ENCODE measurements at regions not wholly inside any gene's neighbourhood (a gene's known extent, or its start where the extent isn't known, plus 50 kb on each side); places are given as distances from the start of the nearest gene placed in this dataset.
"Not testable (repeated sequence)": the region's sequence is repeated elsewhere in the genome, so short reads cannot be mapped to it uniquely, and the experiment has no call there.

DNA sequence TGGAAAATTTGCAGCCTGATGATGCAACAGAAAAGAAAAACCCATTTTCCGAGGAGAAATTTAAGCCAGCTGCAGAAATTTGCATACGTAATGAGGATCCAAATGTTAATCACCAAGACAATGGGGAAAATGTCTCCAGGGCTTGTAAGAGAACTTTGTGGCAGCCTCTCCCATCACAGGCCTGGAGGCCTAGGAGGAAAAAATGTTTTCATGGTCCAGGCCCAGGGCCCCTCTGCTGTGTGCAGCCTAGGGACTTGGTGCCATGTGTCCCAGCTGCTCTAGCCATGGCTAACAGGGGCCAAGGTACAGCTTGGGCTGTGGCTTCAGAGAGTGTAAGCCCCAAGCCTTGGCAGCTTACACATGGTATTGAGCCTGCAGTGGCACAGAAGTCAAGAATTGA is 50.3 kb upstream of the PTH start:
- FAIRE-seq; DNase-seq; H3K27ac ChIP-seq (ENCODE audit: low read depth in 1 of 3, low read length in 2 of 3); H3K27me3 ChIP-seq (ENCODE audit: control insufficient read depth in 3 of 3, insufficient read depth in 3 of 3, low read length in 3 of 3); H3K4me3 ChIP-seq (ENCODE audit: low read depth in 1 of 3, low read length in 3 of 3); H3K9me3 ChIP-seq (ENCODE audit: control insufficient read depth in 2 of 2, insufficient read depth in 1 of 2, low read depth in 1 of 2, low read length in 1 of 2); H3K4me1 ChIP-seq (ENCODE audit: control insufficient read depth in 3 of 3, insufficient read depth in 2 of 3, low read depth in 1 of 3, low read length in 2 of 3); H3K36me3 ChIP-seq (ENCODE audit: control insufficient read depth in 3 of 3, insufficient read depth in 2 of 3, low read depth in 1 of 3, low read length in 3 of 3): not testable (repeated sequence)
- 88 to 98% (median 89%) methylated on average over 2 of the region's 2 CpGs for WGBS, 3 donors
